ENCODE measurements at regions not wholly inside any gene's neighbourhood (a gene's known extent, or its start where the extent isn't known, plus 50 kb on each side); places are given as distances from the start of the nearest gene placed in this dataset.
A peak's percentile ranks its signal among the peaks of the same experiment; 100 is the strongest.

- H3K4me3 ChIP-seq, result no peak overlapping the region
- WGBS, 2 donors, result 77 to 78% methylated on average over 8 of the region's 8 CpGs
- peaks cover 3 to 64% (median 47%) of the 10 kb centered on the region in 9 donors for H3K4me1 ChIP-seq
- no peaks in the 10 kb centered on the region for H3K9me3 ChIP-seq
- ATAC-seq, result peak in 7 of 8 donors; percentile 36 to 70 (median 59)
- H3K36me3 ChIP-seq, result no peaks in the 10 kb centered on the region
- peak in 1 of 2 donors; percentile 24 for DNase-seq
- intact Hi-C loops (cut with DNase I), result loop anchor here in 1 of 10 donors (5.0 kb wide), 1 partner anchor 82 kb away; no protein-coding TSS in a partner anchor
- no peak for TF ChIP-seq CTCF (IDR thresholded peaks at IDR 0.05)
- H3K27ac ChIP-seq, result no peak overlapping the region
- H3K27me3 ChIP-seq, result no peaks in the 10 kb centered on the region
Measured at GRCh38 chr20:57995381-57995977, 233.0 kb downstream of the ANKRD60 start.

GRCh38 chr20:57993716-57994431 lies 234.6 kb downstream of the ANKRD60 start:
- H3K27me3 ChIP-seq, result no peaks in the 10 kb centered on the region
- ATAC-seq (no peak), DNase-seq (no peak)
- intact Hi-C loops (cut with DNase I), result no loop called here
- WGBS, 2 donors, result 85 to 88% methylated on average over 19 of the region's 19 CpGs
- H3K4me1 ChIP-seq, result peaks cover 0 to 53% (median 31%) of the 10 kb centered on the region in 9 donors
- TF ChIP-seq CTCF (IDR thresholded peaks at IDR 0.05), result no peak
- H3K36me3 ChIP-seq, result no peaks in the 10 kb centered on the region
- H3K27ac ChIP-seq, result no peak overlapping the region
- no peak overlapping the region for H3K4me3 ChIP-seq
- H3K9me3 ChIP-seq, result no peaks in the 10 kb centered on the region

- Histone ChIP-seq H3K27ac (peak overlapping the region in 3 of 10 donors; percentile 4 to 12 (median 7)), H3K36me3 (no peaks in the 10 kb centered on the region), H3K4me3 (no peak overlapping the region), H3K4me1 (peaks cover 0 to 41% (median 14%) of the 10 kb centered on the region in 9 donors), H3K9me3 (no peaks in the 10 kb centered on the region), H3K27me3 (no peaks in the 10 kb centered on the region)
- ATAC-seq (peak in 1 of 8 donors; percentile 53), DNase-seq (no peak)
- WGBS, 2 donors, result 89 to 91% methylated on average over 14 of the region's 14 CpGs
- TF ChIP-seq CTCF (IDR thresholded peaks at IDR 0.05), result no peak
- intact Hi-C loops (cut with DNase I), result no loop called here
Measured at GRCh38 chr20:57991211-57991881, 237.1 kb downstream of the ANKRD60 start.

GRCh38 chr20:57990396-57990987 lies 238.0 kb downstream of the ANKRD60 start:
- no peak overlapping the region for H3K4me3 ChIP-seq

More at GRCh38 chr20:57990396-57990987, 238.0 kb downstream of the ANKRD60 start:
- Histone ChIP-seq H3K36me3 (no peaks in the 10 kb centered on the region), H3K9me3 (no peaks in the 10 kb centered on the region), H3K4me1 (peaks cover 0 to 37% (median 9%) of the 10 kb centered on the region in 9 donors), H3K27me3 (no peaks in the 10 kb centered on the region), H3K27ac (peak overlapping the region in 4 of 10 donors; percentile 4 to 37 (median 10))
- DNase-seq (peak in 1 of 2 donors; percentile 50), ATAC-seq (peak in 6 of 8 donors; percentile 73 to 85 (median 80))
- intact Hi-C loops (cut with DNase I), result no loop called here
- no peak for TF ChIP-seq CTCF (IDR thresholded peaks at IDR 0.05)
- WGBS, 2 donors, result 47 to 50% methylated on average over 8 of the region's 8 CpGs

Measured in heart right ventricle (tissue), 16 donors.